Transverse colon (tissue), 4 donors: ENCODE measurements at regions not wholly inside any gene's neighbourhood (a gene's known extent, or its start where the extent isn't known, plus 50 kb on each side); places are given as distances from the start of the nearest gene placed in this dataset.

Experiments used
- DNase-seq: peaks from one replicate; pipeline ENCODE4 v3.0.0-alpha.2; 2019
- H3K27ac ChIP-seq, 4 donors: fragments of 200-600 bp; sonication (generic); 2 replicates each; pipeline ENCODE4 v1.5.1; 2016 to 2018; ENCODE audit warnings: inconsistent platforms in 4 of 4
- H3K27me3 ChIP-seq: fragments of 200-600 bp; sonication (generic); 2 replicates; pipeline ENCODE4 v1.5.1; 2017; ENCODE audit warnings: inconsistent platforms
- H3K36me3 ChIP-seq, 4 donors: fragments of 200-600 bp; sonication (generic); 2 replicates each; pipeline ENCODE4 v1.5.1; 2017 to 2019; ENCODE audit warnings: inconsistent platforms in 4 of 4
- H3K4me1 ChIP-seq, 4 donors: fragments of 200-600 bp; sonication (generic); 2 replicates each; pipeline ENCODE4 v1.5.1; 2017 to 2020; ENCODE audit warnings: inconsistent platforms in 4 of 4
- H3K4me3 ChIP-seq, 4 donors: fragments of 200-600 bp; sonication (generic); 1 replicate in 1 of 4; 2 replicates in 3 of 4; pipeline versions ENCODE4 v1.5.1 to v1.6.1; 2017 to 2019; ENCODE audit warnings: inconsistent platforms in 4 of 4
- H3K9me3 ChIP-seq, 2 donors: fragments of 200-600 bp; sonication (generic); 2 replicates each; pipeline ENCODE4 v1.5.1; 2017 to 2019; ENCODE audit warnings: inconsistent platforms in 2 of 2
- CTCF ChIP-seq, 5 experiments: fragments of 200-600 bp in 3 of 5; fragments of 450-650 bp in 2 of 5; sonication (generic) in 3 of 5; IDR thresholded peaks; 1 replicate in 2 of 5; 2 replicates in 3 of 5; pipeline ENCODE4 v1.5.1; 2016 to 2017; ENCODE audit warnings: antibody characterized with exemption in 5 of 5, inconsistent platforms in 3 of 5, mild to moderate bottlenecking in 2 of 5, moderate library complexity in 1 of 5
- EP300 ChIP-seq: sonication (generic); formaldehyde crosslinking; IDR thresholded peaks from one replicate; pipeline ENCODE4 v1.6.1; 2017; ENCODE audit warnings: antibody characterized with exemption, low read depth
- POLR2A ChIP-seq: fragments of 450-650 bp; IDR thresholded peaks from one replicate; pipeline ENCODE4 v1.6.1; 2016; ENCODE audit warnings: antibody characterized with exemption, mild to moderate bottlenecking, moderate library complexity
- POLR2AphosphoS5 ChIP-seq, 3 donors: sonication (generic); formaldehyde crosslinking; IDR thresholded peaks; one replicate each; pipeline ENCODE4 v1.6.1; 2016; ENCODE audit warnings: antibody characterized with exemption in 3 of 3
- WGBS, 2 donors: methylation state at CpG; one replicate each; pipeline ENCODE4 v1.1.5; 2018; ENCODE audit warnings: low coverage in 1 of 2; 5-methylcytosine and 5-hydroxymethylcytosine counted together
- in situ Hi-C, 4 donors: fragments of 200-750 bp; cut with MboI; loops; one replicate each; pipeline versions ENCODE4 v1.15.0 to v1.15.1; 2017; ENCODE audit warnings: low sequenced_read_pairs in 3 of 4, low pct_ligation_motif_present in 1 of 4, low pct_unique_long_range_greater_than_20kb in 1 of 4
- intact Hi-C: fragments of 100-400 bp; cut with DNase I; formaldehyde crosslinking; loops from one replicate; pipeline ENCODE4 v1.15.1; 2023; ENCODE audit warnings: low total_unique reads

GRCh38 chr6:95905132-95905531, 110.6 kb upstream of the FUT9 start:
- Histone ChIP-seq H3K27ac (no peak overlapping the region), H3K27me3 (no peaks in the 10 kb centered on the region), H3K4me1 (no peaks in the 10 kb centered on the region), H3K4me3 (no peak overlapping the region), H3K9me3 (no peaks in the 10 kb centered on the region), H3K36me3 (no peaks in the 10 kb centered on the region)
- TF ChIP-seq POLR2A (no peak), CTCF (IDR thresholded peaks at IDR 0.05) (no peak), EP300 (no peak), POLR2AphosphoS5 (IDR thresholded peaks at IDR 0.05) (no peak)
- no peak for DNase-seq
- intact Hi-C loops (no loop called here), in situ Hi-C loops (no loop called here)
- 60 to 65% methylated on average over 1 to 3 of the region's 3 CpGs for WGBS, 2 donors

GRCh38 chr6:95917034-95917433, 98.7 kb upstream of the FUT9 start:
- no peaks in the 10 kb centered on the region for H3K27me3 ChIP-seq
- no peak overlapping the region for H3K27ac ChIP-seq
- no peaks in the 10 kb centered on the region for H3K9me3 ChIP-seq
- TF ChIP-seq POLR2A (no peak), EP300 (no peak), POLR2AphosphoS5 (IDR thresholded peaks at IDR 0.05) (no peak)
- H3K36me3 ChIP-seq: no peaks in the 10 kb centered on the region
- no peak overlapping the region for H3K4me3 ChIP-seq
- DNase-seq: no peak
- H3K4me1 ChIP-seq: no peaks in the 10 kb centered on the region
- in situ Hi-C loops: no loop called here
- WGBS, 2 donors: 15 to 30% methylated on average over 2 of the region's 2 CpGs
- intact Hi-C loops: no loop called here

GRCh38 chr6:95923518-95923917, 92.3 kb upstream of the FUT9 start:
- H3K4me1 ChIP-seq: no peaks in the 10 kb centered on the region
- WGBS, 2 donors: 53 to 83% methylated on average over 1 of the region's 1 CpG
- in situ Hi-C loops (no loop called here), intact Hi-C loops (no loop called here)
- TF ChIP-seq POLR2A (no peak), EP300 (no peak), CTCF (IDR thresholded peaks at IDR 0.05) (peak in 2 of 5 experiments; percentile 14 to 20), POLR2AphosphoS5 (IDR thresholded peaks at IDR 0.05) (no peak)
- no peaks in the 10 kb centered on the region for H3K27me3 ChIP-seq
- no peak overlapping the region for H3K4me3 ChIP-seq
- no peak for DNase-seq
- no peaks in the 10 kb centered on the region for H3K9me3 ChIP-seq
- no peak overlapping the region for H3K27ac ChIP-seq
- no peaks in the 10 kb centered on the region for H3K36me3 ChIP-seq

GRCh38 chr6:95935736-95936135, 80.0 kb upstream of the FUT9 start:
- Histone ChIP-seq H3K4me1 (no peaks in the 10 kb centered on the region), H3K36me3 (no peaks in the 10 kb centered on the region), H3K4me3 (no peak overlapping the region), H3K27ac (no peak overlapping the region), H3K9me3 (no peaks in the 10 kb centered on the region), H3K27me3 (no peaks in the 10 kb centered on the region)
- in situ Hi-C loops (no loop called here), intact Hi-C loops (no loop called here)
- WGBS, 2 donors: 77 to 80% methylated on average over 2 of the region's 2 CpGs
- TF ChIP-seq EP300 (no peak), CTCF (IDR thresholded peaks at IDR 0.05) (no peak)
- DNase-seq: no peak

- in situ Hi-C loops: no loop called here
- 73 to 84% methylated on average over 2 of the region's 2 CpGs for WGBS, 2 donors
These were observed 68.9 kb upstream of the FUT9 start for GRCh38 chr6:95946906-95947305.

More at GRCh38 chr6:95946906-95947305, 68.9 kb upstream of the FUT9 start:
- Histone ChIP-seq H3K4me3 (no peak overlapping the region), H3K9me3 (no peaks in the 10 kb centered on the region), H3K4me1 (no peaks in the 10 kb centered on the region), H3K27me3 (no peaks in the 10 kb centered on the region), H3K27ac (no peak overlapping the region), H3K36me3 (no peaks in the 10 kb centered on the region)
- intact Hi-C loops: no loop called here
- no peak for DNase-seq
- TF ChIP-seq POLR2AphosphoS5 (IDR thresholded peaks at IDR 0.05): no peak
- no peak for TF ChIP-seq POLR2A
- TF ChIP-seq EP300: no peak
- no peak for TF ChIP-seq CTCF (IDR thresholded peaks at IDR 0.05)
